Erythroblast (primary cell): ENCODE measurements at regions not wholly inside any gene's neighbourhood (a gene's known extent, or its start where the extent isn't known, plus 50 kb on each side); places are given as distances from the start of the nearest gene placed in this dataset.

Source experiments
- GATA1 ChIP-seq: IDR thresholded peaks from 2 replicates; pipeline ENCODE4 v1.6.1; 2011; ENCODE audit warnings: low read depth, mild to moderate bottlenecking, control low read depth, low read length, moderate library complexity
- POLR2A ChIP-seq: IDR thresholded peaks from 2 replicates; pipeline ENCODE4 v1.6.1; 2011; ENCODE audit warnings: mild to moderate bottlenecking, low read length

GRCh38 chr13:99104396-99104795 is 96.3 kb upstream of the UBAC2 start:
- TF ChIP-seq POLR2A = no peak
- TF ChIP-seq GATA1 = no peak
